Choroid plexus epithelial cell (primary cell): ENCODE measurements at regions not wholly inside any gene's neighbourhood (a gene's known extent, or its start where the extent isn't known, plus 50 kb on each side); places are given as distances from the start of the nearest gene placed in this dataset.
A peak's percentile ranks its signal among the peaks of the same experiment; 100 is the strongest.
"Not testable (repeated sequence)": the region's sequence is repeated elsewhere in the genome, so short reads cannot be mapped to it uniquely, and the experiment has no call there.

Experiments used
- DNase-seq: peaks from one replicate; pipeline ENCODE4 v3.0.0-alpha.2; 2010; ENCODE audit warnings: low read depth
- H3K4me3 ChIP-seq: 2 replicates; pipeline ENCODE4 v1.5.1; 2011; ENCODE audit warnings: low read depth, mild to moderate bottlenecking, control low read depth, low read length, moderate library complexity
- CTCF ChIP-seq: conservative IDR thresholded peaks from 2 replicates; pipeline ENCODE4 v1.5.1; 2011; ENCODE audit warnings: low read depth, mild to moderate bottlenecking, control low read depth, inconsistent platforms, low read length, moderate library complexity

GRCh38 chr21:35796844-35797243, 263.5 kb downstream of the SETD4 start:
- H3K4me3 ChIP-seq: no peak overlapping the region
- no peak for TF ChIP-seq CTCF
- peak; percentile 11 for DNase-seq

- not testable (repeated sequence) for H3K4me3 ChIP-seq, DNase-seq
Measured at GRCh38 chr21:35794527-35794926, 265.8 kb downstream of the SETD4 start.

- TF ChIP-seq CTCF: no peak
- no peak overlapping the region for H3K4me3 ChIP-seq
- no peak for DNase-seq
Measured at GRCh38 chr21:35792569-35793305, 267.6 kb downstream of the SETD4 start.

GRCh38 chr21:35791541-35792325, 268.6 kb downstream of the SETD4 start:
- no peak for TF ChIP-seq CTCF
- H3K4me3 ChIP-seq: no peak overlapping the region
- DNase-seq: no peak

GRCh38 chr21:35783721-35784120, 276.6 kb downstream of the SETD4 start:
- H3K4me3 ChIP-seq: no peak overlapping the region
- DNase-seq: no peak
- TF ChIP-seq CTCF: no peak

- TF ChIP-seq CTCF: no peak
- DNase-seq: no peak
- no peak overlapping the region for H3K4me3 ChIP-seq
Measured at GRCh38 chr21:35782667-35783066, 277.7 kb downstream of the SETD4 start.

- H3K4me3 ChIP-seq: no peak overlapping the region
- no peak for TF ChIP-seq CTCF
- no peak for DNase-seq
Measured at GRCh38 chr21:35780983-35781382, 279.3 kb downstream of the SETD4 start.
